ENCODE measurements at regions not wholly inside any gene's neighbourhood (a gene's known extent, or its start where the extent isn't known, plus 50 kb on each side); places are given as distances from the start of the nearest gene placed in this dataset.
"Not testable (repeated sequence)": the region's sequence is repeated elsewhere in the genome, so short reads cannot be mapped to it uniquely, and the experiment has no call there.

DNA sequence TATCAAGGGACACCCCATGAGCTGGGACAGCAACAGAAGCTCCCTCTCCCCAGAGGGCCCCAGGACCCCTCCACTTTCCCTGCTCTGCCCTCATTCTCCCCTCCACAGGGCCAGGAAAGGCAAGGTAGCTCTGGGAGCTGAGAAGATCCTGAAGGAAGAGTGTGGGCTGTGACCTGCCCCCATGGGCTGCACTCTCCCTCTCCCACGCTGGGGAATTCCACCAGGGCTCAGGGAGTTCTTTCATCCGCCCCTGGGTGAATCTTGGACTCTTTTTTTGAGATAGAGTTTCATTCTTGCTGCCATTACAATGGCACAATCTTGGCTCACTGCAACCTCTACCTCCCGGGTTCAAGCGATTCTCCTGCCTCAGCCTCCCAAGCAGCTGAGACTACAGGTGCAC, 73.8 kb downstream of the C9orf50 start:
- no peak for DNase-seq (ENCODE audit: low read depth in 2 of 3, low spot score in 2 of 3)

DNA sequence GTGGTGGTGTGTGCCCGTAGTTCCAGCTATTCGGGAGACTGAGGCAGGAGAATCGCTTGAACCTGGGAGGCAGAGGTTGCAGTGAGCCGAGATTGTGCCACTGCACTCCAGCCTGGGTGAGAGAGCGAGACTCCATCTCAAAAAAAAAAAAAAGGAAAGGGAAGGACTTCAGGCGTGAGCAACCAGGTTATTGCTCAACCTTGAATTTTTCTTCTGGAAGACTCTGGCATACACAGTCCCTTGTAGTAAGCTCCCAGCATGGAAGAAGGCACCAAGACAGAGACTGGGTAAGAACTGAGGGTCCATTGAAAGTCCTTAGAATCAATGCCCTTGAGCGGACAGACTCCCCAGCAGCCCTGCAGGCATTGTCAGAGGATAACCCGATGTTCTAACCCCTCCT, 75.0 kb downstream of the C9orf50 start:
- not testable (repeated sequence) for DNase-seq (ENCODE audit: low read depth in 2 of 3, low spot score in 2 of 3)

DNA sequence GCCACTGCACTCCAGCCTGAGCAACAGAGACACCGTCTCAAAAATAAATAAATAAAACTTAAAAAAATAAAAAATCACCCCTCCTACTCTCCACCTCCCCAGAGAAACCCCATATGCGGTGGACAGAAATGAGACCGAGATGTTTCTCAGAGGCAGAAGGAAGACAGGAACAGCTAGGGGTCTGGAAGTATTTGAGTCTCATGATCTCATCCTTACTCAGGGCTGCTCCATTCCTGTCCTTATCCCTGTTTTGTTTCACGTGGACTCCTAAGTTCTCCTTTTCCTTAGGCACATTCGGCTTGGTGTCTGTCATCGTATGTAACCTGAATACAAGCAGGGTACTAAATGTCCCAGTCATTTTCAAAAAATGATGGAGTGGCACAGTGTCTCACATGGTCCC, 76.1 kb downstream of the C9orf50 start:
- DNase-seq (ENCODE audit: low read depth in 2 of 3, low spot score in 2 of 3): no peak

DNA sequence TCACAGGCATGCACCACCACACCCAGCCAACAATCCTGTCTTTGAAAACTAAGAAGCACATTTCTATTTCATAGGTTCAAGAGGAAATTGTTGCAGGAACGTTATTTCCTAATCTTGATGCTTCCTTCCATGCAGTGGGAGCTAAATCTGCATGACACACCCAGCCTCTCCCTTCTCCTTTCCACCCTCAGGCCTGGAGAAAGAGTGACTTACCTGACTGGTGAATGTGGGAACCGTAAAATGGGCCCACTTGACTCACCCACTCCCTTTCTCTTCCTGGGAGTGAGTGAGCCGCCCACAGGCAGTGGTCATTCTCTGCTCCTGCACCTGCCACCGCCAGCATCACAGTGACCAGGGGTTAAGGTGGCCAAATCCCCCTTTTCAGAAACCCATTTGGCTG, 78.2 kb downstream of the C9orf50 start:
- no peak for DNase-seq (ENCODE audit: low read depth in 2 of 3, low spot score in 2 of 3)

DNA sequence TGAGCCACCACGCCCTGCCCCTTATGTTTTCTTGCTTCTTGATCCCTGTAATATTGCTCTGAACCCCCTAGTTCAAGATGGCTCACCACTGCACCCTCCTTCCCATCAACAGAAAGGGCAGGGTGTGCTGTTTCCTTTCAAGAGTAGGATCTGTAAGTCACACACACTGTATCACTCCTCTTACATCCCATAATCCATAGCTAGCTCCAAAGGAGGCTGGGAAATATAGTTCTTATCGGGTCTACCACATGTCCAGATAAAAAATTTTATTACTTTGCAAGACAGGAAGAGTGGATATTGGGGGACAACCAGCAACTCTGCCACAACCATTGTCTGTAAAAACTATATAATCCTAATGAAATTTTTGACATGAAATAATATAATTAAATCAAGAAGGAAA, 79.6 kb downstream of the C9orf50 start:
- DNase-seq (ENCODE audit: low read depth in 2 of 3, low spot score in 2 of 3): no peak

DNA sequence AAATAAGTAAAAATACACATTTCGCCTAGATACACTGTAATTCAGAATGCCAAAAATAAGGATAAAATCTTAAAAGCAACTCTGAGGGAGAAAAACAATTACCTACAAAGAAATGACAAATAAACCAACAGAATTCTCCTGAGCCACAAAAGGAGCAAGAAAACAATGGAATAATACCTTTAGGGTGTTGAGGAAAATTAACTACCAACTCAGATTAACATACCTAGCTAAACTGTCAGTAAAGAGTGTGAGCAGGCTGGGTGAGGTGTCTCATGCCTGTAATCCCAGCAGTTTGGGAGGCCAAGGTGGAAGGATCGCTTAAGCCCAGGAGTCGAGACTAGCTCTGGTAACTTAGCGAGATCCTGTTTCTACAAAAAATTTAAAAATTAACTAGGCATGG, 81.5 kb downstream of the C9orf50 start:
- no peak for DNase-seq (ENCODE audit: low read depth in 2 of 3, low spot score in 2 of 3)

DNA sequence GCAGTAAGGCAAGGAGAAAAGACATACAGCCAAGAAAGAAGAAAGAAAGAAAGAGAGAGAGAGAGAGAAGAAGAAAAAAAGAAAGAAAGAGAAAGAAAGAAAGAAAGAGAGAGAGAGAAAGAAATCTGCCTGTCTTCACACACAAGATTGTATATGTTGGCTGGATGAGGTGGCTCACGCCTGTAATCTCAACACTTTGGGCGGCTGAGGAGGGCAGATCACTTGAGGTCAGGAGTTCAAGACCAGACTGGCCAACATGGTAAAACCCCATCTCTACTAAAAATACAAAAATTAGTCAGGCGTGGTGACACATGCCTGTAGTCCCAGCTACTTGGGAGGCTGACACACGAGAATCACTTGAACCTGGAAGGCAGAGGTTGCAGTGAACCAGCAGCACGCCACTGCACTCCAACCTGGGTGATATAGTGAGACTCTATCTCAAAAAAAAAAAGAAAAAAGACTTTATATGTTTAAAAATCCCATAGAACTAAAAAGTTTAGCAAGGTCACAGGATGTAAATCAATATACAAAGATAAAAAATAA, 89.0 kb downstream of the C9orf50 start:
- DNase-seq (ENCODE audit: low read depth in 2 of 3, low spot score in 2 of 3): not testable (repeated sequence)

DNA sequence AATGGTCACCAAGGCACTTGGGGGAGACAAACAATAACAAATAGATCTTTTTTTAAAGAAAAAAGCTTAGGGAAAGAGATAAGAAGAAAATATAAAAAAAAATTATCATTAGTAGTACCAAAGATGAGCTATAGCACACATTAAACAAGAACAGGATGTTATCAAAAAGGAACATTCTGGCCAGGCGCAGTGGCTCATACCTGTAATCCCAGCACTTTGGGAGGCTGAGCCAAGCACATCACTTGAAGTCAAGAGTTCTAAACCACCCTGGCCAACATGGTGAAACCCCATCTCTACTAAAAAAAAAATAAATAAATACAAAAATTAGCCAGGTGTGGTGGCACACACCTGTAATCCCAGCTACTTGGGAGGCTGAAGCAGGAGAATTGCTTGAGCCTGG, 92.9 kb downstream of the C9orf50 start:
- not testable (repeated sequence) for DNase-seq (ENCODE audit: low read depth in 2 of 3, low spot score in 2 of 3)

DNA sequence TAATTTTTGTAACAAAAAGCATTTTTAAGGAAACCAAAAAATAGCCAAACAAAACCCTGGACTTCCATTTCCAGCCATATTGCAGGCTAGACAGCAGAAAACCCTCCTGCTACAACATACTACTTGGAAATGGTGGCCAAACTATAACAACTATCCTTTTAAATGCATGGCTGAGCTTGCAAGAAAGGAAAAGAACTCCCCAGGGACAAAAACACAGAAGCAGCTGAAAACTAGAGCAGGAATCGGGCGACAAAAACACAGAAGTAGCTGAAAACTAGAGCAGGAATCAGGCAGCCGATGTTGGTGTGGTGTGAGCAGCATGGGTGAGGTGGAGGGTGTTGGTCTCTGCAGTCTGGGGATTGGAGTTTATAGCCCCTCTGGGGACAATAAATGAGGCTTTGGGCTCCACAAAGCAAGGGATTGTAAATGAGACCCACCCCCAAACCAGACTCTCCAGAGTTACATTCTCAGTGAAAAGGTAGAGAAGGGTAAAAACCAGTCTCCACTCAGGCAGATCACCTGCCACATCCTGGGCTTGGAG, 95.2 kb downstream of the C9orf50 start:
- no peak for DNase-seq (ENCODE audit: low read depth in 2 of 3, low spot score in 2 of 3)

DNA sequence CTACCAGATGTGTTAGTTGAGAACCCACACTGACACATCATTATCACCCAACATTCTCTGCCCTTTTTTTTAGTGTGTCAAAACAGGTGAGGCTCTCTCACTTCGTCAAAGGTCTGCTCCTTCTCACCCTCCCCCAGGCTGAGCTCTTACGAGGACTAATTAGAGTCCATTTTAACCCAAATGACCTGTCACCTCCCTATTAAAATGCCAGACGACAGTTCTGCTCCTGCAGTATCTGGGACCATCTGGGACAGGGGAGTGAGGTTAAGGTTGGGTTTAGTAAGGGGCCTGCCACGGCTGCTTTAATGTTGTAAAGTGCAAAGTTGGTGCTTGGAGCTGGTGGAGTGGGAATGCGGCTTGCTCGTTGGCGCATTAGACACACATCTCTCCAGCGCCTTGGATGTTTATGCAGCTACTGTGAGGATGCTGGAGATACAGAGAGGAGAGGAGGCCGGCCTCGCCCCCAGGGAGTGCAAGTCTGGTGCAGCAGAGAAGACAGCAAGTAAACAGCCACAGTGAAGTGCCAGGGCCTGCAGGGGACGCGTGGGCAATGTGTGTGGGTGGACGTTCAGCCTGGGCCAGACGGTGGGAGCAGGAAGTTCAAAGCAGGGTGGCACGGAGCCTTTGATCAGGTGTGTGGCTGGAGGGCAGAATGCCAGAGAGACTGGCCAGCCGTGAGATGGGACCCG, 96.2 kb downstream of the C9orf50 start:
- DNase-seq (ENCODE audit: low read depth in 2 of 3, low spot score in 2 of 3): no peak

DNA sequence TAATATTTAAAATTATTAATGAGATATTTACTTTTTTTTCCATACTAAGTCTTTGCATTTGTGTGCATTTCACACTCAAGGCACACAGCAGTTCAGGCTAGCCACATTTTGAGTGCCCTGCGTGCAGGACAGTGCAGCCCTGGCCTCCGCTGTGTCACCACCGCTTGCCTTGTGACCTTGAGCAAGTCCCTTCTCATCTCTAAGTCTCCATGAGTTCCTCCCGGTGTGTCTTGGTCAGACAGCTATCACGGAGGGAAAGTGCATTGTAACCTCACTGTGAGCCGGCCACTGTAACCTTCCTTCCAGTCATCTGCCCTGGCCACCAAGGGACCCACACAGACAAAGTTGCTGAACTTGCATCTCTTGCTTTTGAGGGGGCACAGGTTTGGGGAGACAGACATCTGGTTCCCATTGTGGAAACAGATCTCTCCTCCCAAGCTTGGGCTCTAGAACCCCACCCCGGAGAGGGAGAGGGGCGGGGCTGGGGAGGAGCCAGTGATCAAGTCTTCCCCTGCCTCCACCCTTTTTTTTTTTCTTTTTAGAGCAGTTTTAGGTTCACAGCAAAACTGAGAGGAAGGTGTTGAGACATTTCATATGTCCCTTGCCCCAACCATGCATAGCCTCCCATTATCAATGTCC, 96.8 kb downstream of the C9orf50 start:
- no peak for DNase-seq (ENCODE audit: low read depth in 2 of 3, low spot score in 2 of 3)

DNA sequence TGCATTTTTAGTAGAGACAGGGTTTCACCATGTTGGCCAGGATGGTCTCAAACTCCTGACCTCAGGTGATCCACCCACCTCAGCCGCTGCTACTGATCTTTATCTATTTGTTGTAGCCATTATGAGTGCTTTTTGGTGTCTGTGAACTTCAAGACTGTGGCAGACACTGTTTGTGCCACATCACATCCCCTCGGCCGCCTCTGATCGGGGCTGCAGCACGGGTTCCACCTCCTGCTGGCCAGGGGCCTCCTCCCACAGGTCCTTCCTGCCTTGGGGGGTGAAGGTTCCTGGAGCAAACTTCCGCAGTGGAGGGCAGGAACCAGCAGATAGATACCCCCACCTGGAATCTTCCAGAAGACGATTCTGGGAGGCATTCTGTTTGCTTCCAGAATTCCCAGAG, 98.5 kb downstream of the C9orf50 start:
- DNase-seq (ENCODE audit: low read depth in 2 of 3, low spot score in 2 of 3): no peak

DNA sequence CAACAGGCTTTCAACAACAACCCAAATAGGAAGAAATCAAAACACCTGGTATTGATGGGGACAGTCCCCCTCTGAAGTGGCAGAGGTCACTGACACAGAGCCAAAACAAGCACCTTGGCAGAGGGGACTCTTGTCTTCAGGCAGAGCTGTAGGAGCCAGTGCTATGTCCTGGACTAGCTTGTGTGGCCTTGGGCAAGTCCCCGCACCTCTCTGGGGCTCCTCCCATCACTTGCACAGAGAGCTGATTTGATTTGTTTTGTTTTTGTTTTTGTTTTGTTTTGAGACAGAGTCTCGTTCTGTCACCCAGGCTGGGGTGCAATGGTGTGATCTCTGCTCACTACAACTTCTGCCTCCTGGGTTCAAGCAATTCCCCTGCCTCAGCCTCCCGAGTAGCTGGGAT, 100.8 kb downstream of the C9orf50 start:
- DNase-seq (ENCODE audit: low read depth in 2 of 3, low spot score in 2 of 3): no peak

DNA sequence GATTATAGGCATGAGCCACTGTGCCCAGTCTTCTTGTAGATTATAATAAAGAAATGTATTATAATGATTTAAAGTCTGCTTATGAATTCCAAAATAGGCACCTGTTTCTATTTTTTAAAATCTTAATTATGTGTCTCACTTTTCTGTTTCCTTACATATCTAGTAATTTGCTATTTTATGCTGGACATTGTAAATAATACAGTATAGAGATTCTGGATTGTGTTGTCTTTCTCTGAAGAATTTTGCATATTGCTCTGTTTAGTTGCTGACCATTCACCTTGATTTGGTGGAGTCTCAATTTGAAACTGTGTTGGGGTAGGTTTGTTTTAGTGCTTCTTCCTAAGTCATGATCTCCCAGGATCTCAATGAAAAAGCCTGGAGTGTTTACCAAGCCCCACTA, 102.8 kb downstream of the C9orf50 start:
- DNase-seq (ENCODE audit: low read depth in 2 of 3, low spot score in 2 of 3): no peak

DNA sequence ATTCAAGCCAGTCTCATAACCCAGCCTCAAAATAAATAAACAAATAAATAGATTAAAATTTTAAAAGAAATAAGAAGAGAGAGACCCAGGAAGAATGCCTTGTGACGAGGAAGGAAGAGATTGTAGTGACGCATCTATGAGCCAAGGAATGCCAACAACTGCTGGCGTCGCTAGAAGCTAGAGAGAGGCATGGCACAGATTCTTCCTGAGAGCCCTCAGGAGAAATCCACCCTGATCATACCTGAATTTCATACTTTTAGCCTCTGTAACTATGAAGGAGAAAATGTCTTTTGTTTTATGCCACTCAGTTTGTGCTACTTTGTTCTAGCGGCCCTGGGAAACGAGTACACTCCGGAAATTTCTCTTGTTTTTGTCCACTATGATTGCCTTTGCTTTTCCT, 103.9 kb downstream of the C9orf50 start:
- DNase-seq (ENCODE audit: low read depth in 2 of 3, low spot score in 2 of 3): no peak

DNA sequence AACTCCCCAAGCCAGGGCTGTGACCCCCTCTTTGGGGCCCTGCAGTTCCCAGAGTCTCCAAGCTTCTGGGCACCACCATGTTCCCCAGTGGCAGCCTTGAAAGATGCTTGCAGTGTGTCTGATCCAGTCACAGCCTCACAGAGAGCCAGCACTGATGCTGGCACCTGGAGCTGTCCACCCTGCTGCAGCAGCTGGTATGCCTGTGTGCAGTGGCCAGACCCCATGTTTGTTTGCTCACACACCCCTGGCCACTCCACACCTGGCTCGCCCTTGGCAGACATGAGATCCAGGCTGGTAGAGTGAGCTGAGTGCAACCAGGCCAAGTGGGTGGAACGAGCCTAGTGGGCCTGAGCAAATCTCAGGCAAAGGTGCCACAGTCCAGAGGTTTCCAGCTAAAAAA, 106.0 kb downstream of the C9orf50 start:
- no peak for DNase-seq (ENCODE audit: low read depth in 2 of 3, low spot score in 2 of 3)

DNA sequence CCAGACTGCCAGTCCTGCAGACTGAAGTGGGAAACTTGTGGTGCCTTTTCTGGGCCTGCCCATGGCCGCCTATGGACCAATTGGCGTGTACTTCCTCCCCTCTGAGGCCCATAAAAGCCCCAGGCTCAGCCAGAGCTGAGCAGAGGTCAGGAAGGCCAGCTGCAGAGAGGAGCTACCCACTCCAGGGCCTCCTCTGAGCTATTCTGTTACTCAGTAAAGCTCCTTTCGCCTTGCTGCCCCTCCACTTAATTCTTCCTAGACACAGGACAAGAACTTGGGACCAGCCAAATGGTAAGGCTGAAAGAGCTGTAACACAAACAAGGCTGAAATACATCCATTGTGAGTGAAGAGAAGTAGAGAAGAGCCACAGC, 106.4 kb downstream of the C9orf50 start:
- DNase-seq (ENCODE audit: low read depth in 2 of 3, low spot score in 2 of 3): no peak

DNA sequence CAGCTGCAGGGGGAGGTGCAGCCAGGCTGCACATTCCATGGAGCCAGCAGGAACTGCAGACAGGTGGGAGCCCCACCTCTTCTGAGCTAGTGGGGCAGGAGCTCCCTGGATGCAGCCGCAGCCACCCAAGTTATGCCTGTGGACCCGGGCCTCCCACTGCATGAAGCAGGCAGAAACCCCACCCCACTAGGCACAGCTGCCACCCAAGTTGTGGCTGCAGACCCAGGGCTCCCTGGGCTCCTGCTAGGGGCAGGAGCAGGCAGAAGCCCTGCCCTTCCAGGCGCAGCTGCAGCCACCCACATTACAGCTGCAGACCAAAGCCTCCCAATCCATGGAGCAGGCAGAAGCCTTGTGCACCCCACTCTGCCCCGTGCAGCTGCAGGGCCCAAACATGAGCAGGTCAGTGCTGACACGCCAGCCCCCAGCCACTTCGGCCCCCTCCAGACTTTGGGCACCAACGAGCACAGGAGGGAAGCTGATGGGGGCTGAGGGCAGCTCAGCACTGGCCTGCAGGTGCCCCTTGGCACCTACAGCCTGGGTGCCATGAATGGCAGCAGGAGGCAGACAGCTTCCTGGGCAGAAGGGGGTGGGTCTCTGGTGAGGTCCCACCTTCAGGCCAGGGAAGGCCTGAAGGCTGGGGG, 106.9 kb downstream of the C9orf50 start:
- no peak for DNase-seq (ENCODE audit: low read depth in 2 of 3, low spot score in 2 of 3)

DNA sequence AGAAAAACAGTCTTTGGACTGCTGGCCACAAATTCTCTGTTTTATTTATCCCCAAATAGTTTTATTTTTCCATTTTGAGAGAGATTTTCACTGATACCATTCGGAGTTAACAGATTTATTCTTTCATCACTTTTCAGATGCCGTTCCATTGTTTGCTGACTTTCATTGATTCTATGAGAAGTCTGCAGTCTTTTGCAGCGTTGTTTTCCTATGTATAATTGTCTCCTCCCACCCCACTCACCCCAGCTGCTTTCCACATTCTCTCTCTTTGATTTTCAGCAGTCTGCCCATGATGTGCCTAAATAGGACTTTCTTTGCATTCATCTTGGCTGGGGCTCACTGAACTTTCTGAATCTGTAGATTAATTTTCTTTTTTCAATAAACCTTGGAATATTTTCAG, 107.6 kb downstream of the C9orf50 start:
- DNase-seq (ENCODE audit: low read depth in 2 of 3, low spot score in 2 of 3): no peak

DNA sequence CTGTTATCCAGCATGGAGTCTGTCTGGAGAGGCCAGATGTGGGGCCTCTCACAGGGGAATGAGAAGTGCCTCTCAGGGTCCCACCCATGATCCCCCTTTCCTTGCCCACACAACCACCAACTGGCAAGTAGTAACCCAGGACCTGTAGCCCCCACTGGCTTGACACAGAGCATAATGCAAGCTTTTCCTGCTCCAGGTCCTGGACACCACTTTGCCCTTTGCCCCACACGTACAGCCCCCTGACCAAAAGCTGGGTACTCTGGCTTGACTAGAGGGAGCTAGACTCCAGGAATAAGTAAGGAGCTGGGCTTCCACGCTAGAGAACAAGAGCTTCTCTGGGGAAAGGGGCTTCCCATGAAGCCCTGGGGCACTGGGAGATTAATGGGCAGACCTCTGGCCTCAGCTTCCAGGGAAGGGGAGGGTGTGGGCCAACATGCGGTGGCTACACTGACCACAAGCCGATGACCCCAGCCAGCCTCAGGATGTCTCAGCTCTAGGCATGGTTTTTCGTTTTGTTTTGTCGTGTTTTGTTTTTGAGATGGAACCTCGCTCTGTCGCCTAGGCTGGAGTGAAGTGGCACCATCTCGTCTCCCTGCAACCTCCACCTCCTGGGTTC, 109.5 kb downstream of the C9orf50 start:
- no peak for DNase-seq (ENCODE audit: low read depth in 2 of 3, low spot score in 2 of 3)

DNA sequence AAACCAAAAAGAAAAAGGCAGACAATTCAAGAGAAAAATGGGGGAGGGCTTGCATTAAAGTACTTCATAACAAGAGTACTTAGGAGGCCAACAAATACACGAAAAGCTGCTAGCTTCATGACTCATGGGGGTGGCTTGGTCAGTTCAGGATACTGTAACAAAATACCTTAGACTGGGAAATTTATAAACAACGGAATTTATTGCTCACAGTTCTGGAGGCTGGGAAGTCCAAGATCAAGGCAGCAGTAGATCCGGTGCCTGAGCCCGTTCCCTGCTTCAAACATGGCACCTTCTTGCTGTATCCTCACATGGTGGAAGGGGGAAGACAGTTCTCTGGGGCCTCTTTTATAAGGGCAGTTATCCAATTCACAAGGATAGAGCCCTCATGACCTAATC, 111.4 kb downstream of the C9orf50 start:
- no peak for DNase-seq (ENCODE audit: low read depth in 2 of 3, low spot score in 2 of 3)

DNA sequence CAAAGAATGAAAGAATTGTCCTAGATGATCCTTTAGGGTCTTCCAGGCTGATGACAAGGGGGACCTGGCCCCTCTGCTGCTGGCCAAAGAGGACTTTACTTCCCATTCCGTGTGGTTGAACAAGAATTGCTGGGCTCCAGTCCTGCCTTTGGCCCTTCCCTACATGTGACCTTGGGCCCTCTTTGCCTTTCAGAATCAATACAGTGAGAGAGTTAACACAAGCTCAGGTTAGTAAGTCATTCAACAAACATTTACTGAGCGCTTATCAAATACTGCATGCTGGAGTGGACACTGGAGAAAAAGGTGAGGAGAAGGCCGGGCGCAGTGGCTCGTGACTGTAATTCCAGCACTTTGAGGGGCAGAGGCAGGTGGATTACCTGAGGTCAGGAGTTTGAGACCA, 113.1 kb downstream of the C9orf50 start:
- DNase-seq (ENCODE audit: low read depth in 2 of 3, low spot score in 2 of 3): no peak

Measured in activated CD8-positive, alpha-beta memory T cell treated with anti-CD3 and anti-CD28 coated beads for 48 hours (primary cell).